Suppressor macrophage (primary cell): ENCODE measurements at regions not wholly inside any gene's neighbourhood (a gene's known extent, or its start where the extent isn't known, plus 50 kb on each side); places are given as distances from the start of the nearest gene placed in this dataset.

Experiments
- DNase-seq, 4 experiments: peaks; one replicate each; pipeline ENCODE4 v3.0.0-alpha.2; 2020 to 2022

- DNase-seq: no peak
Observed at GRCh38 chr1:55425310-55425930, 210.3 kb upstream of the USP24 start.

GRCh38 chr1:55423376-55423775 is 208.2 kb upstream of the USP24 start:
- no peak for DNase-seq

DNA sequence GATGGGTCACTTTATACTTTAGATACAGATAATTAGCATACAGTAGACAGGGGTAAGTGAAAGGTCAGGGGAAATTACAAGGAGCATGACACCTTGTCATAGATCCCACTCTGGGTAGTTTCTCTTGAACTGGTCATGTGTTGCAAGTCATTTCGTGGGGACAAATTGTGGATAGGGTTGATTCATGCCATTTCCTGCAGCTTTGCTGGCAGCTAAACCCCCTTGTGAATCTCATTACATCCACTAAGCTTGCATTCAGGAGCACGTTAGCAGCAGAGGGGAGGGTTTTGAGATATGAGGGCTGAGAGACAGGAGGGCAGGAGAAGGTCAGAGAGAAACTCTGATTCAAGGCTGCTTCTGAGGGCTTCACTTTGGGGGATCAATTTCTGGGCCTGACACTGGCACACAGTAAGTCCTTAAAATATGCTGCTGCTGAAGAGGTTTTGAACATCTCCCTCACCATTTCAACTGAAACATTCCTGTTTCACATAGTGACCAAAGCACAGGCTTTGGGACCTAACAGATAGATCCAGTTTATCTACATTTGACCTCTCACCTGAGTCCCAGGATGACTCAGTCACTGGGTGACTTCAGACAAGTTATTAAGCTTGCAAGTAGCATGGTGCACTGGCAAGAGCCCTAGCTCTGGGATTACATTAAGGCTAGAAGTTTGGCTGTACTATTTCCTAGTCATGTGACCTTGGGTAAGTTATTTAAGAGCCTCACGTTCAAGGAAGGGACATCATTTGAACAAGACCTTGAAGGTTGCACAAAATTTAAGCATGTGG is 206.0 kb upstream of the USP24 start:
- no peak for DNase-seq

GRCh38 chr1:55420026-55420425 is 204.9 kb upstream of the USP24 start:
- no peak for DNase-seq

GRCh38 chr1:55418208-55419000 is 203.2 kb upstream of the USP24 start:
- no peak for DNase-seq

DNA sequence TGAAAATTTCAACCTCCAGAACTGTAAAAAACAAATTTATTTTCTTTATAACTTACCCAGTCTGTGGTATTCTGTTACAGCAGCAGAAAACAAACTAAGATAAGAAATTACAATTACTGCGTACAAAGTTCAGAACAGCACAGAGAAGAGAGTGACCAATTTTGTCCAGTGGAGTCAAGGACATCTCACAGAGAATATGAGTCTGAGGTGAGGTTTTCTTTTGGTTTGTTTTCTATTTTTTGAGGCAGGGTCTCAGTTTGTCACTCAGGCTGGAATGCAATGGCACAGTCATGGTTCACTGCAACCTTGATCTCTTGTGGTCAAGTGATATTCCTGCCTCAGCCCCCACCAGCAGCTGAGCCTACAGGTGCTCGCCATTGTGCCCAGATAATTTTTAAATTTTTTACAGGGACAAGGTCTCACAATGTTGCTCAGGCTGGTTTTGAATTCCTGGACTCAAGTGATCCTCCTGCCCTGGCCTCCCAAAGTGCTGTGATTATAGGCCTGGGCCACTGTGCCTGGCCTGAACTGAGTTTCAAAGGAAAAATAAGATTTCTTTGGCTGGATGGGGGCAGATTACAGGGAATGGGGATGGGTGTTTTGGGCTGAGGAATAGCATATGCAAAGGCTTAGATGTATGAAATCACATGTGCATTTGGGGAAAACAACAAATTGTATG is 201.1 kb upstream of the USP24 start:
- DNase-seq: no peak

DNA sequence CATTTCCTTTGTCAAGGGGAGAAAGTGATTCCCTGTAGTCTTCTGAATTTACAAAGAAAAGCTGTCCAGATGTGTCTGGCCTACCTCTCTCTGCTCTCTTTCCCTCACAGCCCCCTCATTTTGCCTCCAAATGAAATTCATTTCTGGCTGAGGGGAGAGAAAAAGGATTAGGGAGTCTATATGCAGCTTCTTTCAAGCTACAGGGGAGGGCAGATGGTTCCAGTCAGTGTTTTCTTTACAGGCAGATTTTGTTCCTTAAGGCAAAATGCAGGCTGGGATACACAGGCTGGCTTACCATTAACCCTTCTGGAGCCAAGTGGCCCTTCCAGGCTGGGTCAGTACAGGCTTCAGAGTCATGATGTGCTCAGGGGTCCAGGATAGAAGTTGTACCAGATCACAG is 198.1 kb upstream of the USP24 start:
- DNase-seq: no peak

DNA sequence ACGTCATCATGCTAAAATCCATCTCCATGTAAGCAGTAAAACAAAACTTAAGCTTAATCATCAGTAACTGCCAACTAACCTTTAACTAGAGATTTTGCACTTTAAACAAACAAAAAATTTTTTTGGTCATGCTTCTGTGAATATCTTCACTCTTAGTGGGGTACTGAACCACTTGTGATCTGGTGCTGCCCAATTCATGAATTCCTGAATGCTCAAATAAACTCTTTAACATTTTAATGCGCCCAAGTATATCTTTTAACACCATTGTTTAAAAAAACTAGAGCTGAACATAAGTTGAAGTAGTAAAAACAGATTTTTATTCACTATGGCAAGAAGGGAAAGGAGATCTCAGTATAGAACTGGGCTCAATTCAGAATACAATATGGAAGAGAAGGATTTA is 196.9 kb upstream of the USP24 start:
- DNase-seq: no peak

- DNase-seq: no peak
Observed at GRCh38 chr1:55402671-55403464, 187.7 kb upstream of the USP24 start.

DNA sequence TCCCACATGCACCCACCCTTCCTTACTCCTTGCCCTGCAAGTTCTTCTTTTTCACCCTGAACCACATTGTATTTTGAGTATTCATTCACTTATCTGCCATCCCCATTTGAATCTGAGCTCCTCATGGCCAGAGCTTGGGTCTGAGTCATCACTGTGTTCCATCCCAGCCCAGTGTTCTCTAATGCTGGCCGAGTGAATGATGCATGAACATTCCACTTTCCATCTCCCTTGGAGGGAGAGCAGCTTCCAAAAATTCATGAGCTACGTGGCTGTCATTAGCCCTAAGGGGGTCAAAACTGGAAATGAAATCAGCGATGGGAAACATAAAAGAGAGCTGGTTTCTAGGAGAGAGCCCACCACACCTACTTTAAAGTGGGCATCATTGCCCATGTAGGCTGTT is 187.0 kb upstream of the USP24 start:
- no peak for DNase-seq

DNA sequence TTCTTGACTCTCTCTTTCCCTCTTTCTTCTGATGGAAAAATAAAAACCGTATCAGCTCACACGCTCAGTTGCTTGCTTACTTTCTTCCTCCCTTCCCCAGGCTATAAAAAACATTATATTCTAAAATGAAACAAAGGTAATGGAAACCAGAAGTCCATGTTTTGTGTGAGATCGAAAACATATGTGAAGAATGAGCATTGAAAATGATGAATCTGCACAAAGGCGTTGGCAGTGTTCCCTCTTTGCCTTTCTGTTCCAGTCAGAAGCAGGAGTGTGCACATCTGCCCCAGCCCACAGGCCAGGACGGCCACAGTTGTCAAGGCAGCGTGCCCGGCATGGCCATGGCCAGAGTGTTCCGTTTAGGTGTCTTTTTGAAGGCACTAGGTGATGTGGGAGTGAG is 185.3 kb upstream of the USP24 start:
- DNase-seq: no peak

GRCh38 chr1:55399346-55399745 is 184.2 kb upstream of the USP24 start:
- DNase-seq: no peak

DNA sequence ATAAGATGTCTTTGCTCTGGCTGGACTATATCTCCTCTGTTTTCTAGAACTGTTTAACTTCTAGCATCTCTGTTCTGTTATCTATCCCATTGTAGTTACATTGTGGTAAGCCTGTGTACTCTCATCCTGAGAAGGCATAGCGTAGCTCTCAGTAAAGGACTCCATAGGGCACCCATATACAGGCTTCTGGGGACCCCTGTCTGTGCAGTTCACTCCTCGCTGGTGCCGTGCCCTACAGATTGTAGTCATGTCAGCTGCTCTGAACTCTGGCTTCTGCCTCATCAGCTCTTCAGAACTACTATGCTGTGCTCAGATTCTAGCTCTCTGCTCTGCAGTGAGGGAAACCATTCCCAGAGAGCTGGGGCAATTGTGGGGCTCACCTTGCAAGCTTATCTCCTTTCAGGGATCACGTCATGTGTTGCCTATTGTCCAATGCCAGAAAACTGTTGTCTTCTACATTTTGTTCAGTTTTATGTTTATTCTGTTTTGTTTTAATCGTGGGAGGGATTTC is 181.3 kb upstream of the USP24 start:
- no peak for DNase-seq

- no peak for DNase-seq
Observed at GRCh38 chr1:55388960-55389359, 173.8 kb upstream of the USP24 start.

DNA sequence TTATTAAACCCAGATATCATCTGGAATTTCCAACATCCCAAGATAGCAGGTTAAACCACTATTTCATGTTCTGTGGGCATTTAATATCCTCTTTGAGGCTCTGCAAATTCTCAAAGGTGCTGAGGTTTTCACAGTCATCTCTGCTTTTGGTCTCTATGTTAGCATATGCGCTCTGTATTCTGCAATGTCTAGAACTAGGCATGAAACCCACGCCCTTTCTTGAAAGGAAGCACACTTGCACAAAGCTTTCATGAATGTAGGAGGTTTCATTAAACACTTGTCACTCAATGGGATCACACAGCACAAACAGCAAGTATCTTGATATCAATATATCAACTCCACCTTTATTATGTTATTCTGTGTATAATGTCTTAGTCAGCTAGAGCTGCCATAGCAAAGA is 172.0 kb upstream of the USP24 start:
- DNase-seq: no peak

DNA sequence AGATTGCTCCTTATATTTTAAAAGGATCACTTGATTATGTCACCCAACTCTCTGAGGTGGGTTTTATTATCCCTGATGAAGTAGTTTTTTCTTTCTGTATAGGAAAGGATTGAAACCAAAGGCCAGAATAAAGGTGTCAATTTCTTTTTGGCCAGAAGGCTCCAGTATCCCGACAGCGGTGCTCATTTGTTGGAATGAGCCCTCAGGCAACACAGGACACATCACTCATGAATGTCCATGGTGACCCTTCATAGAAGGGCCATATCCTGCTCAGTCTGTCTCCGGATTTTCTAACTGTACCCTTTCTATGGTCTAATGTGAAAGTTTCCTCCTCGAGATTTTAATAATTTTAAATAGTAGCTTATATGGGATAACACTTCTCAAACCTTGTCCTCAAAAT is 171.3 kb upstream of the USP24 start:
- no peak for DNase-seq

DNA sequence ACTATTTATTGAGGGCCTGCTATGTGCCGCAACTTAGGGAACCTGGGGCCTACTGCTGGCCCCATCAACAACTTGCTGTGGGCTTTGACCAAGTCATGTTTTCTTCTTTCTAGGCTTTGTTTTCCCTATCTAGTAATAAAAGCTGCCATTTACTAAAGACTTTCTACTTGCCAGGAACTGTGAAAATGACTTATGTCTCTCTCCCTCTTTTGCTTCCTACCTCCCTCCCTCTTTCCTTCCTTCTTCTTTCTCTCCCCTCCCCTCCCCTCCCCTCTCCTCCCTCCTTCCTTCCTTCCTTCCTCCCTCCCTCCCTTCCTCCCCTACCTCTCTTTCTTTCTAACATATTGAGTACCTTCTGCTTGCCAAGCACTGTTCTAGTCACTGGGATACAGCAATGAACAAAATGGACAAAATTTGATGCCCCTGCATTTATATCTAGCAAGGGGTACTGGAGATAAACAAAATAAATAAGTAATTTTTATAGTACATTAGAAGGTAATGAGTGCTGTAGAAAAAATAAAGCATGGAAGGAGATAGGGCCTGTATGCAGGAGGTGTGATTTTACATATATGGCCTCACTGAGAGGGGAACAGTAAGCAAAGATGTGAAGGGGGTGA is 170.3 kb upstream of the USP24 start:
- no peak for DNase-seq

DNA sequence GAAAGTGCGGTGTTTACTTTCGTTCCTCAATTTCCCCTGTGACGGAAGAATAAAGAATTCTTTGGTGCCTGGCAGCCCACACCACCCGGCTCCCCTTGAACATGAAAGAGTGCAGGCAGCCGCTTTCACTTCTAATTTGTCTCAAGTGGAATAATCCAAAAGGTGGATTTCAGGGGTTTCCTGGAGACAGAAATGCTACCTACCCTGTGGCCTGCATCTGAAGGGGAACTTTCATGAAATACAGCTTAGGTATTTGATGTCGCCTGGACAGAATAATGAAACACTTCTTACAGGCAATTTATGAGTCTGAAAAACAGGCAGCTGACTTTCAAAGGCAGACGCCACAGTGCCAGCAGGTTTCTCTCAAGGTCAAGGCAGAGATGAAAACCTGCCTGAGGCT is 169.5 kb upstream of the USP24 start:
- no peak for DNase-seq

GRCh38 chr1:55382806-55383305 is 167.7 kb upstream of the USP24 start:
- no peak for DNase-seq

GRCh38 chr1:55381983-55382382 is 166.8 kb upstream of the USP24 start:
- DNase-seq: no peak

GRCh38 chr1:55381491-55381890 is 166.3 kb upstream of the USP24 start:
- DNase-seq: no peak
